Body of pancreas (tissue), 4 donors: ENCODE measurements at regions not wholly inside any gene's neighbourhood (a gene's known extent, or its start where the extent isn't known, plus 50 kb on each side); places are given as distances from the start of the nearest gene placed in this dataset.

ENCODE experiments used
- ATAC-seq: fragments of 150-250 bp; one replicate; pipeline ENCODE4 v1.9.1; 2016
- DNase-seq, 4 donors: peaks; one replicate each; pipeline ENCODE4 v3.0.0-alpha.2; 2019
- H3K27ac ChIP-seq, 4 donors: fragments of 200-600 bp; sonication (generic); 1 replicate in 3 of 4; 2 replicates in 1 of 4; pipeline versions ENCODE4 v1.5.1 to v1.6.1; 2016 to 2019; ENCODE audit warnings: mild to moderate bottlenecking in 1 of 4, mixed read lengths in 1 of 4, moderate library complexity in 1 of 4
- H3K27me3 ChIP-seq, 2 donors: fragments of 200-600 bp; sonication (generic); one replicate each; pipeline ENCODE4 v1.6.0; 2016; ENCODE audit warnings: mild to moderate bottlenecking in 1 of 2
- H3K36me3 ChIP-seq, 2 donors: fragments of 200-600 bp; sonication (generic); replicated peaks in 1 of 2; 2 replicates each; pipeline ENCODE4 v1.5.1; 2016; ENCODE audit warnings: low read depth in 2 of 2; ENCODE audit not compliant: insufficient read depth in 1 of 2
- H3K4me1 ChIP-seq: fragments of 200-600 bp; sonication (generic); one replicate; pipeline ENCODE4 v1.6.0; 2016
- H3K4me3 ChIP-seq, 2 donors: fragments of 200-600 bp; sonication (generic); 1 replicate in 1 of 2; 2 replicates in 1 of 2; pipeline ENCODE4 v1.5.1; 2016 to 2019
- H3K9me3 ChIP-seq, 3 donors: fragments of 200-600 bp; sonication (generic); 1 replicate in 2 of 3; 2 replicates in 1 of 3; pipeline ENCODE4 v1.5.1; 2016
- POLR2A ChIP-seq, 3 donors: fragments of 450-650 bp; IDR thresholded peaks; one replicate each; pipeline ENCODE4 v1.6.1; 2016; ENCODE audit warnings: antibody characterized with exemption in 3 of 3, mild to moderate bottlenecking in 2 of 3
- WGBS, 2 donors: methylation state at CpG; one replicate each; pipeline ENCODE4 v1.1.5; 2017; 5-methylcytosine and 5-hydroxymethylcytosine counted together
- intact Hi-C: fragments of 100-400 bp; cut with DNase I; formaldehyde crosslinking; loops from one replicate; pipeline ENCODE4 v1.15.1; 2023
- TF ChIP-seq, protein P1 (sequence below), 7 experiments: fragments of 450-650 bp in 4 of 7; fragments of 200-600 bp in 3 of 7; sonication (generic) in 3 of 7; IDR thresholded peaks; one replicate each; pipeline ENCODE4 v1.5.1; 2016 to 2019; ENCODE audit warnings: antibody characterized with exemption in 7 of 7

DNA sequence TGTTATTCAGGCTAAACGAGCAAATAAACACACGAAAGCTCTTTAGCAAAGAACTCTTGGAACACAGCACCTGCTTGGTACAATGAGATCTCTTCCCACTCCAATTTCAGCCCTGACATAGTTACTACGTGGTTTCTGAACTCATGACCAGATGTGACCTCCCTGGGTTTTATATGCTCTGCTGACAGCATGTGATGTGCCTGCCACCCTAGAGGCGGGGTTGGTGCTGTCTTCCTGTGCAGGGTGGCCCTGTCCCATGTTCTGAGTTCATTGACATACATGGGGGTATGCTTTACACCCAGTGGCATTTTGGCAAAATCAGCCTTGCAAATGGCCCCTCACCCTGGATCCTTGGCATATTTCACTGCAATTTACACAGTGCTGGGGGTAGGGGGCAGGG lies 475.3 kb upstream of the ZFHX3 start:
- Histone ChIP-seq H3K27ac (no peak overlapping the region), H3K4me3 (no peak overlapping the region), H3K36me3 (no peaks in the 10 kb centered on the region), H3K4me1 (no peaks in the 10 kb centered on the region), H3K27me3 (no peaks in the 10 kb centered on the region), H3K9me3 (no peaks in the 10 kb centered on the region)
- ATAC-seq (no peak), DNase-seq (no peak)
- no peak for TF ChIP-seq POLR2A (IDR thresholded peaks at IDR 0.05)
- TF ChIP-seq, protein P1, sequence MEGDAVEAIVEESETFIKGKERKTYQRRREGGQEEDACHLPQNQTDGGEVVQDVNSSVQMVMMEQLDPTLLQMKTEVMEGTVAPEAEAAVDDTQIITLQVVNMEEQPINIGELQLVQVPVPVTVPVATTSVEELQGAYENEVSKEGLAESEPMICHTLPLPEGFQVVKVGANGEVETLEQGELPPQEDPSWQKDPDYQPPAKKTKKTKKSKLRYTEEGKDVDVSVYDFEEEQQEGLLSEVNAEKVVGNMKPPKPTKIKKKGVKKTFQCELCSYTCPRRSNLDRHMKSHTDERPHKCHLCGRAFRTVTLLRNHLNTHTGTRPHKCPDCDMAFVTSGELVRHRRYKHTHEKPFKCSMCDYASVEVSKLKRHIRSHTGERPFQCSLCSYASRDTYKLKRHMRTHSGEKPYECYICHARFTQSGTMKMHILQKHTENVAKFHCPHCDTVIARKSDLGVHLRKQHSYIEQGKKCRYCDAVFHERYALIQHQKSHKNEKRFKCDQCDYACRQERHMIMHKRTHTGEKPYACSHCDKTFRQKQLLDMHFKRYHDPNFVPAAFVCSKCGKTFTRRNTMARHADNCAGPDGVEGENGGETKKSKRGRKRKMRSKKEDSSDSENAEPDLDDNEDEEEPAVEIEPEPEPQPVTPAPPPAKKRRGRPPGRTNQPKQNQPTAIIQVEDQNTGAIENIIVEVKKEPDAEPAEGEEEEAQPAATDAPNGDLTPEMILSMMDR (IDR thresholded peaks at IDR 0.05), result no peak
- intact Hi-C loops, result no loop called here
- WGBS, 2 donors, result 54 to 65% methylated on average over 4 of the region's 4 CpGs

DNA sequence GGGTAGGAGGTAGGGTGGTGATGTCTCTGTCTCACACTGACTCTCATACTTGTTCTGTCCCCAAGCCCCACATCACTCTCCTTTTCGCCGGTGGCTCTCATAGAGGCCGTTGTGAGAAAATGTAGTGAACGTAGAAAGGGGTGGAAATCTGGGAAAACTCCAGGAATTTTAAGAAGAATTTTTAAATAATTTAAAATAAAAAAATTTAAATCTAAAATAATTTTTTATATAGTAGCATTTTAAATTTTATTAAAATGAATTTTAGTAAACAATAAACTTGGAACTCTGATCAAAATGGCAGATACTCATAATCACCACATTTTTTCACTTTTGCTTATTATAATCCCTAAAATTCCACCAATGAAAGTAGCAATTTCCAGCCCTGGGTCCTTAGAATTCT lies 473.6 kb upstream of the ZFHX3 start:
- TF ChIP-seq POLR2A (IDR thresholded peaks at IDR 0.05), result no peak
- TF ChIP-seq, protein P1 (IDR thresholded peaks at IDR 0.05), result no peak
- Histone ChIP-seq H3K36me3 (no peaks in the 10 kb centered on the region), H3K27me3 (no peaks in the 10 kb centered on the region), H3K4me1 (no peaks in the 10 kb centered on the region), H3K27ac (no peak overlapping the region), H3K9me3 (no peaks in the 10 kb centered on the region), H3K4me3 (no peak overlapping the region)
- intact Hi-C loops, result no loop called here
- 82 to 83% methylated on average over 4 of the region's 4 CpGs for WGBS, 2 donors
- DNase-seq (no peak), ATAC-seq (no peak)

DNA sequence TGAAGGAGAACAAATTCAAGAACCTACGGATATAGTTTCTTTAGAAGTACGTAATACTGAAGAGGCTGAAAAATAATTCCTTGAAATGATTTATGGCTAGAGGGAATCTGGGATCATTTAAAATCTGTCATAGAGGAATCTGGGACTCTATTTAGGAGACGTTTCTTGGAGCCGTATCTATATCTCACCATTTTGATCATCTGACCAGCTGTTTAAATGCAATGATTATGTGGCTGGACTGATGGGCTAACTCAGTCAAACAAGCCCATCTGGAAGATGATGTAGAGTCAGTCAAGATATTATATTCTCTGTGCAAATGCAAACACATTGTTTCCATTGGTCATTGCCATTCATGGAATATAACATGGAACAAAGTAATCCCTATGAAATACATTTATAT lies 467.7 kb upstream of the ZFHX3 start:
- Histone ChIP-seq H3K27ac (no peak overlapping the region), H3K4me1 (no peaks in the 10 kb centered on the region), H3K9me3 (no peaks in the 10 kb centered on the region), H3K27me3 (no peaks in the 10 kb centered on the region), H3K36me3 (no peaks in the 10 kb centered on the region), H3K4me3 (no peak overlapping the region)
- ATAC-seq, result no peak
- TF ChIP-seq POLR2A (IDR thresholded peaks at IDR 0.05), result no peak
- TF ChIP-seq, protein P1 (IDR thresholded peaks at IDR 0.05), result no peak
- 60 to 65% methylated on average over 4 of the region's 4 CpGs for WGBS, 2 donors
- DNase-seq, result no peak
- intact Hi-C loops, result no loop called here

DNA sequence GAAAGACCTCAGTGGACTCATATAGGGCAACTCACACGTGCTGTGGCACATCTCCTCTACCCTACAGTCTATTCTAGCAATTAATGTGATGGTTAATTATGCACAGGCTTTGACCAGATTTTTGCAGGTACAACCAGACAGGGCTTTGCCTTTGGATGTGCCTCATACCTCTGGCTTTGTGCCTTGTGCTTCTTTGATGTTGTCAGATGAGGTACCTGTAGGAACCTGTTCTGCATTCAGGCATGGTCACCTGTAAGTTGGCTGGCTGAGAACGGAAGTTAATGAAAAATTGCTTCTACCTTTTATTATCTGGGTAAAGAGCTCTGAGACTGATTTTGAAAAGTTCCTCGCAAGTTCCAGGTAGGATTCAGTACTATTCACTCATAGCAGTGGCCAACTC lies 462.9 kb upstream of the ZFHX3 start:
- H3K36me3 ChIP-seq, result no peaks in the 10 kb centered on the region
- WGBS, 2 donors, result 76 to 77% methylated on average over 3 of the region's 3 CpGs
- no peak overlapping the region for H3K4me3 ChIP-seq
- ATAC-seq (no peak), DNase-seq (no peak)
- no peaks in the 10 kb centered on the region for H3K4me1 ChIP-seq
- no peak overlapping the region for H3K27ac ChIP-seq
- no peaks in the 10 kb centered on the region for H3K9me3 ChIP-seq
- intact Hi-C loops, result no loop called here
- no peaks in the 10 kb centered on the region for H3K27me3 ChIP-seq
- TF ChIP-seq POLR2A (IDR thresholded peaks at IDR 0.05), result no peak
- TF ChIP-seq, protein P1 (IDR thresholded peaks at IDR 0.05), result no peak

DNA sequence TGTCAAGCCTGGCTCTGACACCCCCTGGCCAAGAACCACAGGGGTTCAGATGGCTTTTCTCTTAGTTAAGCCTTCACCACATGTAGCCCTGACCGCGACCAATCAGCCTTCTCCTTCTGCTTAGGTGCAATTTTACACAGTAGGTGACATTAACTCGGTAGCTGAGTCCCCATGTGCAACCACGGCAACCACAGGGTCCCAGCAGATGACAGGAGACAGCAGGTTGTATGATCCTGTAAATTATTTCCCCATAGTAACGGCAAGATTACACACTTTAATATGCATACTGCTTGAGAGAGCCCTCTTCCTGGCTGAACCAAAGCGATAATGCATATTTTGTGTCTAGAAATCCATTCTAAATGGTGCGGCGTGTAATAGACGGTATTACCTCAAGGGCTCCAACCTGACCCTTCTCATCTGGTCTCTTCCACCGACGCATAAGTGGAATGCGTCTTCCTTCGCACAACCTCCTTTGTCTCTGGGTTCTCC lies 458.7 kb upstream of the ZFHX3 start:
- ATAC-seq (no peak), DNase-seq (no peak)
- Histone ChIP-seq H3K27me3 (no peaks in the 10 kb centered on the region), H3K27ac (no peak overlapping the region), H3K36me3 (no peaks in the 10 kb centered on the region), H3K4me3 (no peak overlapping the region), H3K4me1 (no peaks in the 10 kb centered on the region), H3K9me3 (no peaks in the 10 kb centered on the region)
- intact Hi-C loops, result no loop called here
- WGBS, 2 donors, result 80 to 82% methylated on average over 13 of the region's 13 CpGs
- no peak for TF ChIP-seq POLR2A (IDR thresholded peaks at IDR 0.05)
- TF ChIP-seq, protein P1 (IDR thresholded peaks at IDR 0.05), result no peak
